Effector memory CD8-positive, alpha-beta T cell (primary cell): ENCODE measurements at regions not wholly inside any gene's neighbourhood (a gene's known extent, or its start where the extent isn't known, plus 50 kb on each side); places are given as distances from the start of the nearest gene placed in this dataset.

ENCODE experiments used
- ATAC-seq: fragments of 150-1000 bp; cut with Tn5 transposase; replicated peaks from 2 replicates; pipeline ENCODE4 v1.10.0; 2021; ENCODE audit warnings: mild to moderate bottlenecking, moderate library complexity
- DNase-seq, 3 experiments: peaks; one replicate each; pipeline ENCODE4 v3.0.0; 2021
- H3K27ac Mint-ChIP-seq, 2 donors: one replicate each; pipeline ENCODE4 v1.8.0; 2022; ENCODE audit warnings: mild to moderate bottlenecking in 2 of 2, mixed read lengths in 2 of 2, moderate library complexity in 2 of 2
- H3K27me3 Mint-ChIP-seq, 2 donors: one replicate each; pipeline ENCODE4 v1.8.0; 2022; ENCODE audit warnings: mixed read lengths in 2 of 2
- H3K36me3 Mint-ChIP-seq: one replicate; pipeline ENCODE4 v1.8.0; 2022; ENCODE audit warnings: mild to moderate bottlenecking, moderate library complexity, mixed read lengths; ENCODE audit not compliant: insufficient read depth
- H3K4me1 Mint-ChIP-seq, 2 donors: one replicate each; pipeline ENCODE4 v1.8.0; 2022; ENCODE audit warnings: low read depth in 2 of 2, mixed read lengths in 2 of 2
- H3K4me3 Mint-ChIP-seq, 2 donors: one replicate each; pipeline ENCODE4 v1.8.0; 2022; ENCODE audit warnings: mild to moderate bottlenecking in 2 of 2, mixed read lengths in 2 of 2, moderate library complexity in 2 of 2
- H3K9me3 Mint-ChIP-seq, 2 donors: one replicate each; pipeline ENCODE4 v1.8.0; 2022; ENCODE audit warnings: mixed read lengths in 2 of 2

- DNase-seq (no peak), ATAC-seq (no peak)
- H3K4me1 Mint-ChIP-seq, result no peaks in the 10 kb centered on the region
- no peaks in the 10 kb centered on the region for H3K9me3 Mint-ChIP-seq
- no peak overlapping the region for H3K4me3 Mint-ChIP-seq
- H3K27me3 Mint-ChIP-seq, result peaks cover 35 to 45% of the 10 kb centered on the region in 2 donors
- H3K27ac Mint-ChIP-seq, result no peak overlapping the region
- H3K36me3 Mint-ChIP-seq, result no peaks in the 10 kb centered on the region
These were observed 242.1 kb downstream of the CDC5L start for GRCh38 chr6:44629636-44630035.

- DNase-seq (no peak), ATAC-seq (no peak)
- Mint-ChIP-seq H3K4me1 (no peaks in the 10 kb centered on the region), H3K27me3 (peaks cover 39 to 52% of the 10 kb centered on the region in 2 donors), H3K27ac (no peak overlapping the region), H3K4me3 (no peak overlapping the region), H3K36me3 (no peaks in the 10 kb centered on the region), H3K9me3 (no peaks in the 10 kb centered on the region)
These were observed 242.9 kb downstream of the CDC5L start for GRCh38 chr6:44630125-44631028.

GRCh38 chr6:44631968-44632367, 244.5 kb downstream of the CDC5L start:
- no peaks in the 10 kb centered on the region for H3K4me1 Mint-ChIP-seq
- DNase-seq, result no peak
- peaks cover 41 to 68% of the 10 kb centered on the region in 2 donors for H3K27me3 Mint-ChIP-seq
- H3K27ac Mint-ChIP-seq, result no peak overlapping the region
- H3K4me3 Mint-ChIP-seq, result no peak overlapping the region
- no peak for ATAC-seq
- no peaks in the 10 kb centered on the region for H3K9me3 Mint-ChIP-seq
- H3K36me3 Mint-ChIP-seq, result no peaks in the 10 kb centered on the region

DNA sequence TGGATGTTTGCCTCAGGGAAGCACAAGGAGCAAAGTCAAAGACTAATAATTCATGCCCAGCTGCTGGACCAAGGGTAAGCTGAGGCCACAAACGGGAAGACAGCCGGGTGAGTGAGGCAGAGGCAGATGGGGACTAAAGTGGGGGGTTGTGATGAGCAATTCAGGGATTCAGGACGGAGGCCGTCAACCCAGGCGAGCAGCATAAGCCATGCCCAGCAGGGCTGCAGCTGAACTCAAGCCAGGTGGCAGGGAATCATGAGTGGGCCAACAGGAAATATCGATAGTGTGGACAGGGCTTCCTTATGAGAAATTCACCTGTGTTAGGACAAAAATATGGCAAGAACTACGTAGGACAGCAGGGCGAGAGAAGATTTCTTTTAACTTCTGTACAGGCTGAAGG, 246.8 kb downstream of the CDC5L start:
- ATAC-seq, result no peak
- Mint-ChIP-seq H3K27me3 (peaks cover 36 to 70% of the 10 kb centered on the region in 2 donors), H3K4me1 (no peaks in the 10 kb centered on the region), H3K36me3 (no peaks in the 10 kb centered on the region), H3K27ac (no peak overlapping the region), H3K9me3 (peaks cover 0 to 1% of the 10 kb centered on the region in 2 donors), H3K4me3 (no peak overlapping the region)
- DNase-seq, result no peak

DNA sequence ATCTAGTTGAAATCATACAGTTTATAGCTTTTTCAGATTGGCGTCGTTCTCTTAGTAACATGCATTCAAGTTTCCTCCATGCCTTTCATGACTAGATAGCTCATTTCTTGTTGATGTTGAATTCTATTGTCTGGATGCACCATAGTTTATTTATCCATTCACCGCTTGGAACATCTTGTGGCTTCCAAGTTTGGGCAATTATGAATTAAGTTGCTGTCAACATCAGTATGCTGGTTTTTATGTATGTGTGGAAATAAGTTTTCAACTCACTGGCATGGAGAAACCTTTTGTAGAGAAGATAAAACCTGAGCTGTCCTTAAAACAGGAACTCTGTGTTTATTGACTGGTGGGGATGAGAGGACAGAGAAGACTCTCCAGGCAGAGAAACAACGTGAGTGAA, 248.0 kb downstream of the CDC5L start:
- Mint-ChIP-seq H3K4me1 (no peaks in the 10 kb centered on the region), H3K36me3 (no peaks in the 10 kb centered on the region), H3K9me3 (peaks cover 0 to 1% of the 10 kb centered on the region in 2 donors), H3K27me3 (peaks cover 27 to 58% of the 10 kb centered on the region in 2 donors), H3K27ac (no peak overlapping the region), H3K4me3 (no peak overlapping the region)
- DNase-seq, result no peak
- ATAC-seq, result no peak

GRCh38 chr6:44636561-44637248, 249.2 kb downstream of the CDC5L start:
- Mint-ChIP-seq H3K4me3 (no peak overlapping the region), H3K27me3 (peaks cover 15 to 47% of the 10 kb centered on the region in 2 donors), H3K27ac (no peak overlapping the region), H3K4me1 (no peaks in the 10 kb centered on the region), H3K9me3 (peaks cover 0 to 1% of the 10 kb centered on the region in 2 donors), H3K36me3 (no peaks in the 10 kb centered on the region)
- no peak for ATAC-seq
- no peak for DNase-seq

GRCh38 chr6:44641344-44642031, 254.0 kb downstream of the CDC5L start:
- Mint-ChIP-seq H3K4me3 (no peak overlapping the region), H3K4me1 (no peaks in the 10 kb centered on the region), H3K27me3 (peaks cover 4 to 35% of the 10 kb centered on the region in 2 donors), H3K27ac (no peak overlapping the region), H3K36me3 (peaks cover under 1% of the 10 kb centered on the region), H3K9me3 (peaks cover 0 to 1% of the 10 kb centered on the region in 2 donors)
- DNase-seq (no peak), ATAC-seq (no peak)

DNA sequence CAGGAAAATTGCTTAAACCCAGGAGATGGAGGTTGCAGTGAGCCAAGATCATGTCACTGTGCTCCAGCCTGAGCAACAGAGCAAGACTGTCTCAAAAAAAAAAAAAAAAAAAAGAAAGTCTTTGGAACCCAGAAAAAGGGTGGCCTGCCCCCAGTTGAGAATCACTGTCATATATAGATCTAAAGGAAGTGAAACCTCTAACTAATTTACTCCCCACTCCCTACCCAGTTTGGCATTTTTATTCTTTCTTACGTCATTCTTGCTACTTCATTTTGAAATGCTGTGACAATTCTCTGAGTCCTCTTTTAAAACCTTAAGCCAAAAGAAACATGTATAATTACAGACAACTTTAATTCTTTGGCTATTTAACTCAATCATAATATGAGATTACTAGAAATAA, 254.8 kb downstream of the CDC5L start:
- Mint-ChIP-seq H3K4me1 (no peaks in the 10 kb centered on the region), H3K9me3 (peaks cover 0 to 1% of the 10 kb centered on the region in 2 donors), H3K4me3 (no peak overlapping the region), H3K27me3 (peaks cover 0 to 29% of the 10 kb centered on the region in 2 donors), H3K36me3 (peaks cover 3% of the 10 kb centered on the region), H3K27ac (no peak overlapping the region)
- peak; percentile 26 for ATAC-seq
- no peak for DNase-seq

- peak; percentile 66 for ATAC-seq
- H3K4me3 Mint-ChIP-seq, result no peak overlapping the region
- H3K27ac Mint-ChIP-seq, result no peak overlapping the region
- no peaks in the 10 kb centered on the region for H3K9me3 Mint-ChIP-seq
- no peaks in the 10 kb centered on the region for H3K4me1 Mint-ChIP-seq
- peaks cover 0 to 29% of the 10 kb centered on the region in 2 donors for H3K27me3 Mint-ChIP-seq
- no peak for DNase-seq
- peaks cover 3% of the 10 kb centered on the region for H3K36me3 Mint-ChIP-seq
These were observed 255.5 kb downstream of the CDC5L start for GRCh38 chr6:44642870-44643522.

DNA sequence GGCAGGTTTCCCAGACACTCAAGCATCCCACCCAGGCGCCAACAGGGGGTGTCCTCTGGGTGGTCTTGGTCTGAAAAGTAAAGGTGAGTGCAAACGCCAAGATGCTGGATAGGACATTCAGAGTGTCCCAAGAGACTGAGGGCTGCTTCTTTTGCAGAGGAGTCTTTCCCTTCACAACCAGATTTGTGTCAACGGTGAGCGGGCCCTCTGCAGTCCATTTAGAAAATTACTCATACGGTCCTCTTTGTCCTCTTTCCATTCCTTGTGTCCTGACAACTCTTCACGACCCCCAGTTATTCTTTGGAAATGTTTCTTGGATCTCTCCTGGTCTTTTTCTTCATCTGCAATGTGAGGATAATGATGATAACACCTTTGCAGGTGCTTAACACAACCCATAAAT, 257.8 kb downstream of the CDC5L start:
- H3K36me3 Mint-ChIP-seq, result peaks cover 3% of the 10 kb centered on the region
- DNase-seq (no peak), ATAC-seq (no peak)
- H3K27ac Mint-ChIP-seq, result no peak overlapping the region
- no peak overlapping the region for H3K4me3 Mint-ChIP-seq
- H3K4me1 Mint-ChIP-seq, result peaks cover 0 to 3% of the 10 kb centered on the region in 2 donors
- no peaks in the 10 kb centered on the region for H3K9me3 Mint-ChIP-seq
- H3K27me3 Mint-ChIP-seq, result peaks cover 0 to 19% of the 10 kb centered on the region in 2 donors

DNA sequence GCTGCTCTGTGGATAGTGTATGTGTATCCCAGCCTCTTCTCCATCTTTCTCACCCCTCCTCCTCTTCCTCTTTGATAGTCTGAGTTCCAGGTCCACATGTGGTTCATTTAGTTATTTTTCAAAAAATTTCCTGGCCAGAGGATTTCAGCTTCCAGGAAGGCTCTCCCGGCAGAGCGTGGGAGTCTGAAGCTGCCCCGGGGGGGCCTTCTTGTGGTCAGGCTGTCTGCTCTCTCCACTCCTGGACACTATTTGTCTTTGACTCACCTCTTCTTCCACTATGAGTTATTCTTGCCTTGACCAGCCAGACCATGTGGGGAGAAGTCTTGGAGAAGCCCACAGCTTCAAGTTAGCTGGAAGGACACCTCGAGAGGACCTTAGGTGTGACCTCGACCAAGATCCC, 258.8 kb downstream of the CDC5L start:
- Mint-ChIP-seq H3K36me3 (peaks cover 3% of the 10 kb centered on the region), H3K4me1 (peaks cover 0 to 3% of the 10 kb centered on the region in 2 donors), H3K4me3 (no peak overlapping the region), H3K9me3 (no peaks in the 10 kb centered on the region), H3K27me3 (peaks cover 5 to 26% of the 10 kb centered on the region in 2 donors), H3K27ac (no peak overlapping the region)
- no peak for ATAC-seq
- DNase-seq, result no peak

GRCh38 chr6:44649365-44650025, 262.0 kb downstream of the CDC5L start:
- DNase-seq, result no peak
- peak; percentile 77 for ATAC-seq
- Mint-ChIP-seq H3K36me3 (peaks cover 3% of the 10 kb centered on the region), H3K4me3 (peak overlapping the region in 1 of 2 donors; percentile 11), H3K27me3 (peaks cover 15% of the 10 kb centered on the region in 2 donors), H3K9me3 (no peaks in the 10 kb centered on the region), H3K4me1 (peaks cover 0 to 3% of the 10 kb centered on the region in 2 donors), H3K27ac (peak overlapping the region in 1 of 2 donors; percentile 24)
